ENCODE measurements at regions not wholly inside any gene's neighbourhood (a gene's known extent, or its start where the extent isn't known, plus 50 kb on each side); places are given as distances from the start of the nearest gene placed in this dataset.

- TF ChIP-seq, protein P1, sequence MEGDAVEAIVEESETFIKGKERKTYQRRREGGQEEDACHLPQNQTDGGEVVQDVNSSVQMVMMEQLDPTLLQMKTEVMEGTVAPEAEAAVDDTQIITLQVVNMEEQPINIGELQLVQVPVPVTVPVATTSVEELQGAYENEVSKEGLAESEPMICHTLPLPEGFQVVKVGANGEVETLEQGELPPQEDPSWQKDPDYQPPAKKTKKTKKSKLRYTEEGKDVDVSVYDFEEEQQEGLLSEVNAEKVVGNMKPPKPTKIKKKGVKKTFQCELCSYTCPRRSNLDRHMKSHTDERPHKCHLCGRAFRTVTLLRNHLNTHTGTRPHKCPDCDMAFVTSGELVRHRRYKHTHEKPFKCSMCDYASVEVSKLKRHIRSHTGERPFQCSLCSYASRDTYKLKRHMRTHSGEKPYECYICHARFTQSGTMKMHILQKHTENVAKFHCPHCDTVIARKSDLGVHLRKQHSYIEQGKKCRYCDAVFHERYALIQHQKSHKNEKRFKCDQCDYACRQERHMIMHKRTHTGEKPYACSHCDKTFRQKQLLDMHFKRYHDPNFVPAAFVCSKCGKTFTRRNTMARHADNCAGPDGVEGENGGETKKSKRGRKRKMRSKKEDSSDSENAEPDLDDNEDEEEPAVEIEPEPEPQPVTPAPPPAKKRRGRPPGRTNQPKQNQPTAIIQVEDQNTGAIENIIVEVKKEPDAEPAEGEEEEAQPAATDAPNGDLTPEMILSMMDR (IDR thresholded peaks at IDR 0.05), result no peak
- TF ChIP-seq POLR2A (IDR thresholded peaks at IDR 0.05), result no peak
Observed at GRCh38 chr1:53390261-53390660, 62.4 kb upstream of the LRP8 start.

All from adrenal gland (tissue), 5 donors.